ENCODE measurements at regions not wholly inside any gene's neighbourhood (a gene's known extent, or its start where the extent isn't known, plus 50 kb on each side); places are given as distances from the start of the nearest gene placed in this dataset.

DNA sequence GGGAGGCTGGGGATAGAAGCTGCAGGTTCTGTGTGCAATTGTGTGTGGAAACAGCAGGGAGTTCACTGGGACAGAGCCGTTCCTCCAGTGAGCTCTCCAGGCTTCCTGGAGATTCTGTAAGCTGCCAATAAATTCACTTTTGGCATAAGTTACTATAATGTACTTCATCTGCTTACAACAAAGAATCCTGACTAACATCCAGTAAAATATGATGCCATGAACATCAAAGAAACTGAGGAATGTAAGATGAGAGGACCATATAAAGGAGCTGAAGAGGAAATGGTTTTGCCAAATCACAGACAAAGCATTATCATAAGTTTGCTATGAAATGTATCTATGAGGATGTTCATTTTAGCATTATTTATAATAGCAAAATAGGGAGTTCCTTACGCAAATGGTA is 175.3 kb downstream of the KCNE4 start:
- Histone ChIP-seq H4K20me1 (ENCODE audit: control insufficient read depth, insufficient read depth) (no peaks in the 10 kb centered on the region), H3K9ac (ENCODE audit: control insufficient read depth, insufficient read depth, low read length) (no peak overlapping the region), H3K4me3 (no peak overlapping the region), H3K36me3 (ENCODE audit: control insufficient read depth in 2 of 2, insufficient read depth in 2 of 2, low read length in 1 of 2) (no peaks in the 10 kb centered on the region), H3K79me2 (ENCODE audit: control insufficient read depth, insufficient read depth, low read length) (no peaks in the 10 kb centered on the region), H3K27ac (ENCODE audit: control insufficient read depth, insufficient read depth) (no peak overlapping the region), H3K4me2 (ENCODE audit: control insufficient read depth, insufficient read depth) (no peak overlapping the region), H3K4me1 (ENCODE audit: control insufficient read depth, insufficient read depth, low read length) (no peaks in the 10 kb centered on the region), H2AFZ (ENCODE audit: control insufficient read depth, low read depth, low read length) (no peak overlapping the region), H3K9me3 (replicated peaks; ENCODE audit: control insufficient read depth, insufficient read depth, low read length) (no peaks in the 10 kb centered on the region), H3K27me3 (replicated peaks in 1 of 2; ENCODE audit: control insufficient read depth in 2 of 2, insufficient read depth in 2 of 2, low read length in 1 of 2) (no peaks in the 10 kb centered on the region; a peak in 1 of 4 replicates)
- TF ChIP-seq REST (IDR thresholded peaks at IDR 0.05; ENCODE audit: low read depth, low read length) (no peak), RFX5 (IDR thresholded peaks at IDR 0.05; ENCODE audit: low read depth, low read length) (no peak), CREB1 (IDR thresholded peaks at IDR 0.05; ENCODE audit: low read depth) (no peak), BMI1 (IDR thresholded peaks at IDR 0.05; ENCODE audit: borderline replicate concordance) (no peak), TCF3 (IDR thresholded peaks at IDR 0.05; ENCODE audit: borderline replicate concordance, insufficient read depth, low read depth, low read length) (no peak), RB1 (IDR thresholded peaks at IDR 0.05; ENCODE audit: borderline replicate concordance) (no peak)
- RAD21 ChIA-PET (ENCODE audit: unreplicated experiment) = no interaction called here
- CTCF ChIA-PET = no interaction called here
- WGBS (ENCODE audit: insufficient coverage, insufficient replicate concordance, low lambda C conversion rate, missing lambda C conversion rate) = 15% methylated on average over 2 of the region's 2 CpGs
- POLR2A ChIA-PET = no interaction called here
- in situ Hi-C loops (cut with MboI) = no loop called here
- FAIRE-seq = no peak
- DNase-seq (ENCODE audit: low read depth, low spot score) = no peak
- intact Hi-C loops (cut with micrococcal nuclease; ENCODE audit: unreplicated experiment) = no loop called here
- no peak for ATAC-seq
- SMC1A ChIA-PET (ENCODE audit: uncharacterized antibody, unreplicated experiment) = no interaction called here
- no TSS peak for BruUV-seq (replicated peaks)

Measured in GM12878 (cell line).